Right lobe of liver (tissue), 4 donors: ENCODE measurements at regions not wholly inside any gene's neighbourhood (a gene's known extent, or its start where the extent isn't known, plus 50 kb on each side); places are given as distances from the start of the nearest gene placed in this dataset.

Experiments
- POLR2A ChIP-seq: fragments of 450-650 bp; IDR thresholded peaks from one replicate; pipeline ENCODE4 v1.6.1; 2017; ENCODE audit warnings: antibody characterized with exemption, mild to moderate bottlenecking
- TF ChIP-seq, protein P1 (sequence below), 4 donors: fragments of 200-600 bp in 3 of 4; fragments of 450-650 bp in 1 of 4; IDR thresholded peaks; one replicate each; pipeline versions ENCODE4 v1.5.1 to v1.8.0; 2016 to 2022; ENCODE audit warnings: antibody characterized with exemption in 4 of 4, mild to moderate bottlenecking in 2 of 4
- donor health status: DM: no; HTN: no; CAD: no.
- donor health status: DM: no; HTN: no; CAD: no.
- donor health status: DM: no; HTN: yes; CAD: no.

DNA sequence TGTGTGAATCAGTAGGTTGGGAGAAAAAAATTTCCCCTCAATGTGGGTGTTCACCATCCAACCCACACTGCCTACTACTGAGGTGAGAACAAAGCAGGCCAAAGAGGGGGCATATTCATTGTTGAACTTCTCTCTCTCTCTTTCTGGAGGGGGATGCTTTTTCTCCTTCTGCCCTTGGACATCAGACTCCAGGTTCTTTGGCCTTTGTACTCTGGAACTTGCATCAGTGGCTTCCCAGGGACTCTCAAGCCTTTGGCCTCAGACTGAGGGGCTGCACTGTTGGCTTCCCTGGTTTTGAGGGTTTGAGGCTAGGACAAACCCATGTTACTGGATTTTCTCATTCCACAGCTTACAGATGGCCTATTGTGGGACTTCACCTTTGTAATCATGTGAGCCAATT, 417.2 kb downstream of the ELAVL2 start:
- TF ChIP-seq, protein P1, sequence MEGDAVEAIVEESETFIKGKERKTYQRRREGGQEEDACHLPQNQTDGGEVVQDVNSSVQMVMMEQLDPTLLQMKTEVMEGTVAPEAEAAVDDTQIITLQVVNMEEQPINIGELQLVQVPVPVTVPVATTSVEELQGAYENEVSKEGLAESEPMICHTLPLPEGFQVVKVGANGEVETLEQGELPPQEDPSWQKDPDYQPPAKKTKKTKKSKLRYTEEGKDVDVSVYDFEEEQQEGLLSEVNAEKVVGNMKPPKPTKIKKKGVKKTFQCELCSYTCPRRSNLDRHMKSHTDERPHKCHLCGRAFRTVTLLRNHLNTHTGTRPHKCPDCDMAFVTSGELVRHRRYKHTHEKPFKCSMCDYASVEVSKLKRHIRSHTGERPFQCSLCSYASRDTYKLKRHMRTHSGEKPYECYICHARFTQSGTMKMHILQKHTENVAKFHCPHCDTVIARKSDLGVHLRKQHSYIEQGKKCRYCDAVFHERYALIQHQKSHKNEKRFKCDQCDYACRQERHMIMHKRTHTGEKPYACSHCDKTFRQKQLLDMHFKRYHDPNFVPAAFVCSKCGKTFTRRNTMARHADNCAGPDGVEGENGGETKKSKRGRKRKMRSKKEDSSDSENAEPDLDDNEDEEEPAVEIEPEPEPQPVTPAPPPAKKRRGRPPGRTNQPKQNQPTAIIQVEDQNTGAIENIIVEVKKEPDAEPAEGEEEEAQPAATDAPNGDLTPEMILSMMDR (IDR thresholded peaks at IDR 0.05), result no peak
- TF ChIP-seq POLR2A, result no peak
